Retina (tissue), 1 donor: ENCODE measurements at regions not wholly inside any gene's neighbourhood (a gene's known extent, or its start where the extent isn't known, plus 50 kb on each side); places are given as distances from the start of the nearest gene placed in this dataset.

Source experiments
- DNase-seq: peaks from one replicate; pipeline ENCODE4 v3.0.0-alpha.2; 2016

DNA sequence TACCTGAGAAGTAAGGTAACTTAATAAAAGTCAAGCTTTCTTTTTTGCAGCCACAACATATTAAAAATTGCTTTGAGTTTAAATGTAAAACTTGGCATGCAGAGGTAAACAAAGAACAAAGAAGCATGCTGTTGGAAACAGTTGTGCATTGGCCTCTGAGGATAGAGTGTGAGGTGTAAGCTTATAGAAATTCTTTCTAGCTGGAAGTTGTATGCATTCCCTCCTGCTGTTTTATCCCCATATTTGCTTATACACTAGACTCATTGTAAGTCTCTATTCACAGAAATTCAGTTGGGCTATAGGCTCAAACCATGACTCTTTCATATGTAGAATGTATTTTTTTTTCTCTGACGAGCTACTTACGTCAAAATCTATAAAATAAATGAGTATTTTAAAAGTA lies 316.3 kb downstream of the SLC6A15 start:
- DNase-seq: no peak

GRCh38 chr12:84594157-84594556 lies 318.4 kb downstream of the SLC6A15 start:
- DNase-seq: no peak

GRCh38 chr12:84585776-84586395 lies 326.7 kb downstream of the SLC6A15 start:
- no peak for DNase-seq

GRCh38 chr12:84572196-84572595 lies 340.4 kb downstream of the SLC6A15 start:
- no peak for DNase-seq

DNA sequence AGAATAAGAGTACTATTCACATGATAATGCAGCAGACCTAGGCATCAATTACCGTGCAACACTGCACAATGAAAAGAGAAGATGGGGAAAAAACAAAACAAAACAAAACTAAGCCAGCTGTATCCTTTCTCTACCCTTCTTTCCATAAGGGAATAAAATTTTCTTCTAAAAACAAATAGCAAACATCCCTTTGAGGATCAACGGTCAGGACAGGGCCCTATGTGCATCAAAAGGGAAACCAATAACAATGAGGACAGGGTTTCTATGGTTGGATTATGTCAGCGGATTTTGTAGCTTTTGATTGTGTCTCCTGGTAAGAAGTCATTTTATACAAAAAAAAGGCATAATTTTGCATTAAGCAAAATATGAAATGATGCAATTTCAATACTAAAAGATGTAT lies 350.3 kb downstream of the SLC6A15 start:
- no peak for DNase-seq

GRCh38 chr12:84561351-84561750 lies 351.2 kb downstream of the SLC6A15 start:
- DNase-seq: no peak

- DNase-seq: no peak
These were observed 358.3 kb downstream of the SLC6A15 start for GRCh38 chr12:84554199-84554723.

DNA sequence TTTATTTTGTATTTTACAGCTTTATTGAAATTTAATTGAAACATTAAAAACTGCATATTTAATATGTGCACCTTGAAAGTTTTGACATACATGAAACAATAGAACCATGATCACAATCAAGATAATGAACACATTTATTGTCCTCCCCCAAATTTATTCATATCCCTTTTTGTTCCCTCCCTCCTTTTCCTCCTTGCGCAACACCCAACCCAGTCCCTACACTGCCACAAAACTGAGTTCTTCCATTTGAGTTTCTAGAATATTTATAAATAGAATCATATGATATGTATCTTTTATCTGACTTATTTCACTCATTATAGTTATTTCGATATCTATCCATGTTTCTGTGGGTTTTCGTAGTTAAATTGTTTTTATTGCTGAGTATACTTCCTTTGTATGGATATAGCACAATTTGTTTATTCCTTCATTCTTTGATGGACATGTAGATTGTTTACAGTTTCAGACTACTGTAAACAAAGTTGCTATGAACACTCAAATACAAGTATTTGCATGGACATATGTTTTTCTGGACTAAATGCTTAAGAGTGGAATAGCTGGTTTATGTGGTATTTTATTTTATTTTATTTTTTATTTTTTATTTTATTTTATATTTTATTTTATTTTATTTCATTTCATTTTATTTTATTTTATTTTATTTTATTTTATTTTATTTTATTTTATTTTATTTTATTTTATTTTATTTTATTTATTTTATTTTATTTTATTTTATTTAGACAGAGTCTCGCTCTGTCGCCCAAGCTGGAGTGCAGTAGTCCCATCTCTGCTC lies 359.1 kb downstream of the SLC6A15 start:
- DNase-seq: no peak

GRCh38 chr12:84551373-84551772 lies 361.2 kb downstream of the SLC6A15 start:
- DNase-seq: no peak

DNA sequence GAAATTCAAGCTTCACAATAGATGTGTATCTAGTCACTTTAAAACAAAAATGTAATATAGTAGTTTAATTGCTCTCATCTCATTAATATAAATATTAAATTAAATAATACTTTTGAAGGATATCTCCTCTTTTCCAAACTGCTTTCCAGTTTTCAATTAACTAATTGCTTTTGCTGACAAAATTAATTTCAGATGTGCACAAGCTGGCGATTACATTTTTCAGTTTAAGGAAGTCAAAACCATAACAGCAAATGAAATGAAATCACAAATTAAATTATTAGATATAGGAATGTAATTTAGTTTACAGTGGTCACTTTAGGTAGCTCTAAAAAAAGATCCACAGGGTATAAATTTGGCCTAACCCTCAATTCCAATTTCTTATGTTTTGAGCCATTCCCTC lies 362.1 kb downstream of the SLC6A15 start:
- no peak for DNase-seq

DNA sequence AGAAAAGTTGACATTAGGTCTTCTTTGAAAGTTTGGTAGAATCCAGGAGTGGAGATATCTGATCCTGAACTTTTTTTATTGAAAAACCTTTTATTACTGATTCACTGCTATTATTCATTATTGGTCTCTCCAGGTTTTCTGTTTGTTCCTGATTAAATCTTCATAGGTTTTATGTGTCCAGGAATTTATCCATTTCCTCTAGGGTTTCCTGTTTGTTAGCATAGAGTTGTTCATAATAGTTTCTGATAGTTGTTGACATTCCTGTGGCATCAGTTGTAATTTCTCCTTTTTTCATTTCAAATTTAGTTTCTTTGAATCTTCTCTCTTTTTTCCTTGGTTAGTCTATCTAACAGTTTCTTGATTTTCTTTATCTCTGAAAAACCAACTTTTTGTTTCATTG lies 370.3 kb downstream of the SLC6A15 start:
- DNase-seq: no peak

DNA sequence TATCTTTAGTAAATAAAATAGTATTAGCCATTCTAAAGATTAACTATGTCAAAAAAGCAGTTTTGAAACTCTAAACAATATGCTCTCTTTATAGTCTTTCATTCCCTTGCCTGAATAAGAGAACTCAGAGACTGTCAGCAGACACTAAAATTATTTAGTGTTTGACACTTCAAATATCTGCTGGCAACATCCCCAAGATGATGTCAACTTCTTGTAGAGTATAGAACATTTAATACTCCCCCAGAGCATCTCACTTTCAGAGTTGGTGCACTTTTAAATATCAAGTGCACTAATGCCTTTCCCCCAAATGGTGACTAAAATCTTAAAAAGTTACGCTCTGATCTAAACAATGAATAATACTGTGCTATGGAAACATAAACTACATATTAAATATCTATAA lies 374.9 kb downstream of the SLC6A15 start:
- DNase-seq: no peak

GRCh38 chr12:84512751-84513150 lies 399.8 kb downstream of the SLC6A15 start:
- no peak for DNase-seq

GRCh38 chr12:84508851-84509260 lies 403.7 kb downstream of the SLC6A15 start:
- no peak for DNase-seq

GRCh38 chr12:84507956-84508850 lies 404.4 kb downstream of the SLC6A15 start:
- DNase-seq: peak; percentile 8

- no peak for DNase-seq
These were observed 406.3 kb downstream of the SLC6A15 start for GRCh38 chr12:84506282-84506681.

- peak; percentile 35 for DNase-seq
These were observed 409.5 kb downstream of the SLC6A15 start for GRCh38 chr12:84502907-84503787.

- no peak for DNase-seq
These were observed 410.3 kb downstream of the SLC6A15 start for GRCh38 chr12:84502180-84502860.

- no peak for DNase-seq
These were observed 414.8 kb downstream of the SLC6A15 start for GRCh38 chr12:84497819-84498218.

DNA sequence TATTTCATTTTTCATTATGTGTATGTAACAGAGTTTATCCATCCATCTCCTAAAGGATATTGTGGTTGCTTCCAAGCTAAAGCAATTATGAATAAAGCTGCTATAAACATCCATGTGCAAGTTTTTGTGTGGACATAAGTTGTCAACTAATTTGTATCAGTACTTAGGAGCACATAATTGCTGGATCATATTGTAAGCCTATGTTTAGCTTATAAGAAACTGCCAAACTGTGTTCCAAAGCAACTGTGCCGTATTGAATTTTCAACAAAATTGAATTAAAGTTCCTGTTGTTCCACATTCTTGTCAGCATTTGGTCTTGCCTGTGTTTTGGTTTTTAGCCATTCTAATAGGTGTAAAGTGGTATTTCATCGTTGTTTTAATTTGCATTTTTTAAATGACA lies 416.9 kb downstream of the SLC6A15 start:
- DNase-seq: no peak

- no peak for DNase-seq
These were observed 420.2 kb downstream of the SLC6A15 start for GRCh38 chr12:84492351-84492883.
